Natural killer cell (primary cell): ENCODE measurements at regions not wholly inside any gene's neighbourhood (a gene's known extent, or its start where the extent isn't known, plus 50 kb on each side); places are given as distances from the start of the nearest gene placed in this dataset.

ENCODE experiments used
- ATAC-seq, 3 donors: fragments of 150-1000 bp in 2 of 3; fragments of 200-7000 bp in 1 of 3; cut with Tn5 transposase; 1 replicate in 1 of 3; 2 replicates in 2 of 3; pipeline ENCODE4 v1.10.0; 2021; ENCODE audit warnings: mild to moderate bottlenecking in 2 of 3, moderate library complexity in 2 of 3
- DNase-seq, 2 donors: peaks; one replicate each; pipeline versions ENCODE4 v3.0.0 to v3.0.0-alpha.2; 2013 to 2021; ENCODE audit warnings: mixed read lengths in 1 of 2
- H3K27ac ChIP-seq: one replicate; pipeline ENCODE4 v1.5.1; 2013; ENCODE audit warnings: mild to moderate bottlenecking, low read length
- H3K27me3 ChIP-seq: one replicate; pipeline ENCODE4 v1.6.1; 2013; ENCODE audit warnings: low read length; ENCODE audit not compliant: control insufficient read depth, insufficient read depth
- H3K36me3 ChIP-seq: one replicate; pipeline ENCODE4 v1.6.1; 2013; ENCODE audit warnings: low read length; ENCODE audit not compliant: control insufficient read depth, insufficient read depth
- H3K4me1 ChIP-seq: one replicate; pipeline ENCODE4 v1.6.1; 2013; ENCODE audit warnings: low read length; ENCODE audit not compliant: control insufficient read depth, insufficient read depth
- H3K4me3 ChIP-seq: one replicate; pipeline ENCODE4 v1.5.1; 2013; ENCODE audit warnings: low read length
- H3K9me3 ChIP-seq: one replicate; pipeline ENCODE4 v1.6.1; 2013; ENCODE audit warnings: low read length; ENCODE audit not compliant: control insufficient read depth, insufficient read depth
- H3K27ac Mint-ChIP-seq, 2 donors: one replicate each; pipeline ENCODE4 v1.8.0; 2022; ENCODE audit warnings: mild to moderate bottlenecking in 2 of 2, mixed read lengths in 2 of 2, moderate library complexity in 1 of 2
- H3K27me3 Mint-ChIP-seq, 2 donors: one replicate each; pipeline ENCODE4 v1.8.0; 2022; ENCODE audit warnings: low read depth in 2 of 2, mixed read lengths in 2 of 2
- H3K36me3 Mint-ChIP-seq: one replicate; pipeline ENCODE4 v1.8.0; 2022; ENCODE audit warnings: mixed read lengths
- H3K4me1 Mint-ChIP-seq, 2 donors: one replicate each; pipeline ENCODE4 v1.8.0; 2022; ENCODE audit warnings: mixed read lengths in 2 of 2
- H3K4me3 Mint-ChIP-seq: one replicate; pipeline ENCODE4 v1.8.0; 2022; ENCODE audit warnings: mild to moderate bottlenecking, moderate library complexity, mixed read lengths
- H3K9me3 Mint-ChIP-seq, 2 donors: one replicate each; pipeline ENCODE4 v1.8.0; 2022; ENCODE audit warnings: mixed read lengths in 2 of 2
- WGBS: methylation state at CpG from one replicate; pipeline ENCODE4 v1.1.7; 2013; ENCODE audit warnings: missing lambda C conversion rate; ENCODE audit not compliant: insufficient coverage; 5-methylcytosine and 5-hydroxymethylcytosine counted together
- intact Hi-C: fragments of 100-400 bp; cut with micrococcal nuclease; formaldehyde crosslinking; loops from one replicate; pipeline ENCODE4 v1.14.2; 2022
- TF ChIP-seq, protein P1 (sequence below): fragments of 200-600 bp; IDR thresholded peaks from one replicate; pipeline ENCODE4 v1.8.0; 2022; ENCODE audit warnings: antibody characterized with exemption

DNA sequence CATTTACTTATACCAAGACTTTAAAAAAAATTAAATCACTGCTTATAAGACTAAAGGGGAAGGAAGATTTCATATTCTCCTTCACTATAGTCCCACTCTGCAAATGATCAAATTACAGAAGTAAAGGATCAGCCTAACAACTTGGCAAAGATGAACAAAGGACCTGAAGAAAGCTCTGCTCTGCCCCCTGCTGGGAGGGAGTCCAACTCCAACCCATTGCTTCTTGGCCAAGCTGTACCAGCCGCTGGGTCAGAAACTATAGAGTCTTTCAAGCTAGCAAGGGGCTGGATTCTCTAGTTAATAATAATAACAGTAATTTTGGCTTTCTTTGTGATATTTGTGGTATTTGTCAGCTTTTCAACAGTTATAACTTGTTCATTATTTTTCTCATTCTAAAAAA lies 927.0 kb upstream of the CRIM1 start:
- H3K4me3 ChIP-seq = no peak overlapping the region
- H3K27me3 ChIP-seq = no peaks in the 10 kb centered on the region
- Mint-ChIP-seq H3K9me3 (peaks cover 4 to 6% of the 10 kb centered on the region in 2 donors), H3K27me3 (no peaks in the 10 kb centered on the region), H3K4me1 (no peaks in the 10 kb centered on the region), H3K27ac (no peak overlapping the region), H3K36me3 (no peaks in the 10 kb centered on the region), H3K4me3 (no peak overlapping the region)
- DNase-seq (no peak), ATAC-seq (no peak)
- no peaks in the 10 kb centered on the region for H3K36me3 ChIP-seq
- no CpG with 5 or more reads among the region's 1 CpG for WGBS
- no peaks in the 10 kb centered on the region for H3K4me1 ChIP-seq
- TF ChIP-seq, protein P1, sequence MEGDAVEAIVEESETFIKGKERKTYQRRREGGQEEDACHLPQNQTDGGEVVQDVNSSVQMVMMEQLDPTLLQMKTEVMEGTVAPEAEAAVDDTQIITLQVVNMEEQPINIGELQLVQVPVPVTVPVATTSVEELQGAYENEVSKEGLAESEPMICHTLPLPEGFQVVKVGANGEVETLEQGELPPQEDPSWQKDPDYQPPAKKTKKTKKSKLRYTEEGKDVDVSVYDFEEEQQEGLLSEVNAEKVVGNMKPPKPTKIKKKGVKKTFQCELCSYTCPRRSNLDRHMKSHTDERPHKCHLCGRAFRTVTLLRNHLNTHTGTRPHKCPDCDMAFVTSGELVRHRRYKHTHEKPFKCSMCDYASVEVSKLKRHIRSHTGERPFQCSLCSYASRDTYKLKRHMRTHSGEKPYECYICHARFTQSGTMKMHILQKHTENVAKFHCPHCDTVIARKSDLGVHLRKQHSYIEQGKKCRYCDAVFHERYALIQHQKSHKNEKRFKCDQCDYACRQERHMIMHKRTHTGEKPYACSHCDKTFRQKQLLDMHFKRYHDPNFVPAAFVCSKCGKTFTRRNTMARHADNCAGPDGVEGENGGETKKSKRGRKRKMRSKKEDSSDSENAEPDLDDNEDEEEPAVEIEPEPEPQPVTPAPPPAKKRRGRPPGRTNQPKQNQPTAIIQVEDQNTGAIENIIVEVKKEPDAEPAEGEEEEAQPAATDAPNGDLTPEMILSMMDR = no peak
- H3K27ac ChIP-seq = no peak overlapping the region
- H3K9me3 ChIP-seq = no peaks in the 10 kb centered on the region
- intact Hi-C loops = no loop called here

DNA sequence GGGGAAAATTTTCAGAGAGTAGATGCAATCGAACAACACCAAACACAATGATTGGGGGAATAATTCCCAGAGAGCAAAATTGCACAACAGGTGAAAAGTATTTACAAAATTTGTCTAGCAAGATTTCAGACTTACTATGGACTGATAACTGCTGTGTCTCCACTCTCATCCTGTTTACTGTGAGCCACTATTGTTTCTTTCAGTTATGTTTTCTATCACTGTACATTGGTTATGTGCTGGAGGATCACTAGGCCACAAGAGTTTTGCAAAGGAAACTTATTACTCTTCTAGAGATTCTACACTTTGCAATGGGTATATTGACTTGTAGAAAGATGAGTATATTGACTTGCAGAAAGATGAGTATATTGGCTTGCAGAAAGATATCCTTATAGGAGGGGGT lies 934.1 kb upstream of the CRIM1 start:
- no CpG with 5 or more reads among the region's 1 CpG for WGBS
- Histone ChIP-seq H3K4me3 (no peak overlapping the region), H3K27ac (no peak overlapping the region), H3K36me3 (no peaks in the 10 kb centered on the region), H3K9me3 (no peaks in the 10 kb centered on the region), H3K4me1 (no peaks in the 10 kb centered on the region), H3K27me3 (no peaks in the 10 kb centered on the region)
- no peak overlapping the region for H3K4me3 Mint-ChIP-seq
- H3K36me3 Mint-ChIP-seq = no peaks in the 10 kb centered on the region
- no peak for ATAC-seq
- H3K4me1 Mint-ChIP-seq = no peaks in the 10 kb centered on the region
- TF ChIP-seq, protein P1 = no peak
- intact Hi-C loops = no loop called here
- peaks cover 8 to 12% of the 10 kb centered on the region in 2 donors for H3K9me3 Mint-ChIP-seq
- H3K27me3 Mint-ChIP-seq = no peaks in the 10 kb centered on the region
- DNase-seq = no peak
- no peak overlapping the region for H3K27ac Mint-ChIP-seq

DNA sequence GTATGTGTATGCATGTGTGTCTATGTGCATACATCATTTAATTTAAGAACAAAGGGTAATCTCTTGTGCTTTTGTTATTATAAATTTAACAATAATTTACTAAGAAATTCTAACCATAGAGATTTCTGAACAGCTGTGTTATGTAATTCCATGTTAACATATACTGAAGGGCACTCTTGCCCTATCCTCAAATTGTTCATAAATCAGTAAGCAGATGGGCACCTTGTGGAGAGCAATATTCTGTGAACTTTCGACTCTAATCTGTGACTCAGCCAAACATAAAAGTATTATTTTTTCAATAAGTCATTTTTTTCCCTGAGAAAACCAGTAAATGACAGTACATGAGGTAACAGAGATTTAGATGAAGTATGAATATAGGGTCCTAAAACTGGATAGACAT lies 938.3 kb upstream of the CRIM1 start:
- Mint-ChIP-seq H3K36me3 (no peaks in the 10 kb centered on the region), H3K4me1 (no peaks in the 10 kb centered on the region), H3K9me3 (peaks cover 2 to 6% of the 10 kb centered on the region in 2 donors), H3K27me3 (no peaks in the 10 kb centered on the region), H3K27ac (no peak overlapping the region), H3K4me3 (no peak overlapping the region)
- H3K36me3 ChIP-seq = no peaks in the 10 kb centered on the region
- no CpG with 5 or more reads among the region's 1 CpG for WGBS
- H3K27me3 ChIP-seq = no peaks in the 10 kb centered on the region
- no peaks in the 10 kb centered on the region for H3K9me3 ChIP-seq
- no peaks in the 10 kb centered on the region for H3K4me1 ChIP-seq
- TF ChIP-seq, protein P1 = no peak
- no peak overlapping the region for H3K4me3 ChIP-seq
- DNase-seq (no peak), ATAC-seq (no peak)
- H3K27ac ChIP-seq = no peak overlapping the region
- intact Hi-C loops = no loop called here

DNA sequence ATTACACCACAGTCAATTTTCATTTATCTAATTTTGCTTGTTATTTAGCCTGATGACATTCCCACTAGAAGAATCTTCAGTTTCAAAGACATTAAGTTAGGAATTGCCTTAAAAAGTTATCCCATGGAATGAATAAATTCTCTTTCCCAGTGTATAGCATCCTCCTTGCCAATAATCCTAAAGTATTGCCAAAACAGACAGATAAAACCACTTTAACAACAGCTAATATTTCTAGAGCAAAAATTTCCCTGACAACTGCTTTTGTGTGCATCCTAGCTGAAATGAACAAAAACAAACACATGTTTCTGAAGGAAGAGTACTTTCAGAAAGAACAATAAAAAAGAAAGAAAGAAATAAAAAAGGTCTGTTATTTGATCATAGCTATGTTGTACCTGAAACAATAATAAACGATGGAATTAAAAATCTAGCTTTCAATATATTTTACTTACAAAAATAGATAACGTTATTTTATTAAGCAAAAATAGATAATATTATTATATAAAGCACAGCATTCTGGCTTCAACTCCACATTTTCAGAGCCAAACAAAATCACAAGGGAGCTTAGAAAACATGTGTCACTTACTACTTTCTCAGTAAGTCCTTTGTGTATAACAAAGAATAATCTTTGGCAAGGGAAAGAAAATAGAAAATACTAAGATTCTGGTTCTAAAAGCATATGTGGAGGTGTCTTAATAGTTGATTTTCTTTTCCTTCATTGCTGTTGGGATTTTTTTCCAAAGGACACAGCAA lies 939.0 kb upstream of the CRIM1 start:
- no peaks in the 10 kb centered on the region for H3K4me1 Mint-ChIP-seq
- H3K4me3 ChIP-seq = no peak overlapping the region
- no peaks in the 10 kb centered on the region for H3K9me3 ChIP-seq
- H3K36me3 Mint-ChIP-seq = no peaks in the 10 kb centered on the region
- H3K9me3 Mint-ChIP-seq = peaks cover 2 to 6% of the 10 kb centered on the region in 2 donors
- no peaks in the 10 kb centered on the region for H3K36me3 ChIP-seq
- no peaks in the 10 kb centered on the region for H3K27me3 Mint-ChIP-seq
- no peak overlapping the region for H3K27ac ChIP-seq
- ATAC-seq = no peak
- no peaks in the 10 kb centered on the region for H3K4me1 ChIP-seq
- WGBS = no CpG with 5 or more reads among the region's 2 CpGs
- H3K27ac Mint-ChIP-seq = no peak overlapping the region
- no peak for DNase-seq
- intact Hi-C loops = no loop called here
- no peaks in the 10 kb centered on the region for H3K27me3 ChIP-seq
- no peak overlapping the region for H3K4me3 Mint-ChIP-seq
- TF ChIP-seq, protein P1 = no peak
